ENCODE measurements at regions not wholly inside any gene's neighbourhood (a gene's known extent, or its start where the extent isn't known, plus 50 kb on each side); places are given as distances from the start of the nearest gene placed in this dataset.
"Not testable (repeated sequence)": the region's sequence is repeated elsewhere in the genome, so short reads cannot be mapped to it uniquely, and the experiment has no call there.

GRCh38 chr12:85468356-85469157 lies 188.5 kb downstream of the ALX1 start:
- POLR2A ChIA-PET, result no interaction called here
- peak; percentile 8 for DNase-seq (ENCODE audit: low read depth, low spot score)
- H3K27me3 ChIP-seq (ENCODE audit: control insufficient read depth, insufficient read depth, low read length), result no peaks in the 10 kb centered on the region
- no peak overlapping the region for H3K27ac ChIP-seq (ENCODE audit: low read depth, low read length)
- no peaks in the 10 kb centered on the region for H3K9me3 ChIP-seq (ENCODE audit: control insufficient read depth, insufficient read depth, low read length)
- H3K4me3 ChIP-seq (ENCODE audit: low read depth, low read length), result peak overlapping the region; percentile 43
- TF ChIP-seq CTCF (IDR thresholded peaks at IDR 0.05; ENCODE audit: low read depth, low read length), result peak; percentile 86
- CTCF ChIA-PET, result interaction anchor here (0.6 to 3.6 kb wide), 35 partner anchors 8 to 1100 kb away, joined by 3 to 68 read pairs (median 4); partner anchors contain the start of gene NTS

- POLR2A ChIA-PET, result not testable (repeated sequence)
These were observed 189.4 kb downstream of the ALX1 start for GRCh38 chr12:85469158-85470086.

GRCh38 chr12:85475277-85475676 lies 195.3 kb downstream of the ALX1 start:
- DNase-seq (ENCODE audit: low read depth, low spot score); H3K9me3 ChIP-seq (ENCODE audit: control insufficient read depth, insufficient read depth, low read length); POLR2A ChIA-PET; H3K4me3 ChIP-seq (ENCODE audit: low read depth, low read length); H3K27me3 ChIP-seq (ENCODE audit: control insufficient read depth, insufficient read depth, low read length); H3K27ac ChIP-seq (ENCODE audit: low read depth, low read length): not testable (repeated sequence)
- CTCF ChIA-PET, result interaction anchor here (1.3 to 2.5 kb wide), 3 partner anchors 8 to 393 kb away, joined by 4 to 38 read pairs (median 16); no protein-coding TSS in a partner anchor

More at GRCh38 chr12:85469158-85470086, 189.4 kb downstream of the ALX1 start:
- CTCF ChIA-PET, result interaction anchor here (0.6 to 3.6 kb wide), 28 partner anchors 10 to 1099 kb away, joined by 3 to 68 read pairs (median 4); no protein-coding TSS in a partner anchor
- H3K27ac ChIP-seq (ENCODE audit: low read depth, low read length); DNase-seq (ENCODE audit: low read depth, low spot score); H3K9me3 ChIP-seq (ENCODE audit: control insufficient read depth, insufficient read depth, low read length); H3K4me3 ChIP-seq (ENCODE audit: low read depth, low read length); H3K27me3 ChIP-seq (ENCODE audit: control insufficient read depth, insufficient read depth, low read length): not testable (repeated sequence)

- H3K9me3 ChIP-seq (ENCODE audit: control insufficient read depth, insufficient read depth, low read length), result no peaks in the 10 kb centered on the region
- ChIA-PET POLR2A (no interaction called here), CTCF (interaction anchor here (0.5 to 2.5 kb wide), 6 partner anchors 9 to 444 kb away, joined by 3 to 38 read pairs (median 6); no protein-coding TSS in a partner anchor)
- TF ChIP-seq CTCF (IDR thresholded peaks at IDR 0.05; ENCODE audit: low read depth, low read length), result no peak
- no peak for DNase-seq (ENCODE audit: low read depth, low spot score)
- no peak overlapping the region for H3K4me3 ChIP-seq (ENCODE audit: low read depth, low read length)
- H3K27ac ChIP-seq (ENCODE audit: low read depth, low read length), result no peak overlapping the region
- H3K27me3 ChIP-seq (ENCODE audit: control insufficient read depth, insufficient read depth, low read length), result no peaks in the 10 kb centered on the region
These were observed 196.7 kb downstream of the ALX1 start for GRCh38 chr12:85476756-85477155.

- Histone ChIP-seq H3K9me3 (ENCODE audit: control insufficient read depth, insufficient read depth, low read length) (no peaks in the 10 kb centered on the region), H3K27me3 (ENCODE audit: control insufficient read depth, insufficient read depth, low read length) (no peaks in the 10 kb centered on the region), H3K27ac (ENCODE audit: low read depth, low read length) (no peak overlapping the region), H3K4me3 (ENCODE audit: low read depth, low read length) (no peak overlapping the region)
- no peak for DNase-seq (ENCODE audit: low read depth, low spot score)
- POLR2A ChIA-PET, result no interaction called here
- no peak for TF ChIP-seq CTCF (IDR thresholded peaks at IDR 0.05; ENCODE audit: low read depth, low read length)
- CTCF ChIA-PET, result interaction anchor here (1.3 kb wide), 1 partner anchor 16 kb away, joined by 3 read pairs; no protein-coding TSS in a partner anchor
These were observed 204.4 kb downstream of the ALX1 start for GRCh38 chr12:85484387-85484786.

Data from AG04450 (cell line).